NCI-H460 (cell line): ENCODE measurements at regions not wholly inside any gene's neighbourhood (a gene's known extent, or its start where the extent isn't known, plus 50 kb on each side); places are given as distances from the start of the nearest gene placed in this dataset.

ENCODE experiments used
- DNase-seq: peaks from one replicate; pipeline ENCODE4 v3.0.0-alpha.2; 2016; ENCODE audit warnings: low read depth; ENCODE audit errors: extremely low read depth

GRCh38 chr2:15788455-15788829 lies 151.9 kb upstream of the MYCN start:
- DNase-seq, result no peak

- no peak for DNase-seq
These were observed 151.5 kb upstream of the MYCN start for GRCh38 chr2:15788830-15789229.

DNA sequence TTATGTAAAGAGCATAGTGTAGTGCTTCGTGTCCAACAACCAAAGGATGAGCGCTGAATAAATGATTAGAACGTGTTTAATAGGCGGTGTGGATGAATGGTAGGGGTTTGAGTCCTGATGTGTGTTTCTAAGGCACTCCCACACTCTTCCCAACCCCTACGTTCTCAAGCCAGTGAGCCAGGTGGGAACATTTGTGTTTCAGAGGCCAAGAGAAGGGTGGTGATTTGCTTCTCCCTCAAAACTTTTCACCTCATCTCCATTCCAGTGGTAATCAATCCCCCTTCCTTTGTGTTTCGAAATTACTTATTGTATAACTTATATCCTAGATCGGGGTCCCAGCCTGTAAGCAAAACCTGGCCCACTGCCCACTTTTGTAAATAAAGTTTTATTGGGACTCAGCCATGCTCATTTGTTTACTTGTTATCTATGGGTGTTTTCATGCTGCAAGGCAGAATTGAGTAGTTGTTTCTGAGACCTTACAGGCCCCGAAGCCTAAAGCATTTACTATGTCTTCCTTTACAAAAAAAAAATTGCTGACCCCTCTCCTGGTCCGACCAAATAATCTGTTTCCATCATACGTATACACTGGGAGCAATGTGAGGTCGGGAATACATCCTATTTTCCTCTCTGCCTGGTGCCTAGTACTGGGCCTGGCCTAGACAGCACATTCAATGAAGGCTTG lies 150.8 kb upstream of the MYCN start:
- no peak for DNase-seq

DNA sequence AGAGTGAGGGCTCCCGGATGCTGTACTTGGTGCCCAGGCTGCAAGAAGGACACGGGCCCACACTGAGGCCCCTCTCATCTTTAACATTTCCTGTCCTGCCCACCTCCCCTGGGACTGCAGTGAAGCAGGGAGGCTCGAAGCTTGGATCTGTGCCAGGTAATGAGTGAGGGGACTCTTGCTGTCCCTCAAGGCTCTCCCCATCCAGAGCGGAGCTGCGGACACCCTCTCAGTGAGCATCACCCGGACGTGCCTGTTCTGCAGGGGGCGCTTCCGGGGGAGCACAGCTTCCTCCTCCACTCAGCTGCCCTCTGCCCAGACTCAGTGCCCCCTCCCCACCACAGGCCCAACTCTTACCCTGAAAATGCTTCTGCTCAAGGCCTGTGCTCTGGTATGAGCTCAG lies 150.0 kb upstream of the MYCN start:
- no peak for DNase-seq

GRCh38 chr2:15790838-15791237 lies 149.5 kb upstream of the MYCN start:
- no peak for DNase-seq

DNA sequence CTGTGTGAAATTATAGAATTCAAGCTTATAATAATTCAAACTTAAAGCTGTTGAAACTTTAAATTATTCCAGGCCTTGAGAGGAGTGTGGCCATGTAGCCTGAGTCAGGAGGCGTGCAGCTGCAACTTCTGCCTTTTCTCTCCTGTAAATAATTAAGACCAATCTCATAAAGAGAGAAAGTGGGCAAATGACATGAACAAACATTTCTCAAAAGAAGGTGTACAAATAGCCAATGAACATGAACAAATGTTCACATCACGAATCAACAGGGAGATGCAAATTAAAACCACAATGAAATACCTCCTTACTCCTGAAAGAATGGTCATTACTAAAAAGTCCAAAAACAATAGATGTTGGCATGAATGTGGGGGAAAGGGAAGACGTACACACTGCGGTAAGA lies 149.1 kb upstream of the MYCN start:
- no peak for DNase-seq

DNA sequence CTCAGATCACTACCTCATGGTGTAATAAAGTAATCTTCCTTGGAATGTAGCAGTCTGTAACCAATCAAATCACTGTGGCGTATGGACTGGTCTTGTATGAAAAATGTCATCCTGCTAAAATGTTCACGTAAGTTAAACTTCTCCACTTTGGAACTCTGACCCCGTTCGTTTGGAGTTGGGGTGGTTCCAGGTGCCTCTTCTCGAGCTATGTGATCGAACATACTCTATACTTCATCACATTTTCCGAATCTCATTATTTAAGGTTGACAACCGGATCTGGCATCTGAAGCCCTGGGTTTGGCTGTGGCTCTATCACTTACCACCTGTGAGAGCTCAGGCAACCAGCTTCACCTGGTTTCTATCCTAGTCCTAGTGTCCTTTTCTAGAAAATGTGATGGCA lies 148.0 kb upstream of the MYCN start:
- no peak for DNase-seq

GRCh38 chr2:15793078-15793913 lies 147.1 kb upstream of the MYCN start:
- DNase-seq, result no peak

- no peak for DNase-seq
These were observed 146.4 kb upstream of the MYCN start for GRCh38 chr2:15793978-15794377.

GRCh38 chr2:15794608-15795134 lies 145.7 kb upstream of the MYCN start:
- no peak for DNase-seq

DNA sequence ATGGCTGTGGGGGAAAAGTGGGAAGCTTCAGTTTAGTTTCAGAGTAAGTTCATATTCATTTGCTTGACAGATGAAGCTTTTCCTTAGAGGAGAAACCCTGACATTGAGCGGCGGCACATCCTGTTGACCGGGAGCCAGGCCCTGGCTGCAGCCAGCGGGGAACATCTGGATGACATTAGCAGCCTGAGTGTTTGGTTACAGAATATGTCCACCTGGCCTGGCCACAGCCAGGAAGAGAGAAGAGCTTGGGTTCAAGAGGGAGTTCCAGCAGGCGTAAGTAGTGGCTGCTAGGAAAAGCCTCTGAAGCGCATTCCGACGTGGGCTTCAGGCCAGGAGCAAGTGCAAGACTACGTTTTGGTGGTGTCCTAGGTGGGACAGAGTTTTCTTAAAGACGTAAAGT lies 144.9 kb upstream of the MYCN start:
- DNase-seq, result no peak

GRCh38 chr2:15796167-15796942 lies 144.0 kb upstream of the MYCN start:
- no peak for DNase-seq

DNA sequence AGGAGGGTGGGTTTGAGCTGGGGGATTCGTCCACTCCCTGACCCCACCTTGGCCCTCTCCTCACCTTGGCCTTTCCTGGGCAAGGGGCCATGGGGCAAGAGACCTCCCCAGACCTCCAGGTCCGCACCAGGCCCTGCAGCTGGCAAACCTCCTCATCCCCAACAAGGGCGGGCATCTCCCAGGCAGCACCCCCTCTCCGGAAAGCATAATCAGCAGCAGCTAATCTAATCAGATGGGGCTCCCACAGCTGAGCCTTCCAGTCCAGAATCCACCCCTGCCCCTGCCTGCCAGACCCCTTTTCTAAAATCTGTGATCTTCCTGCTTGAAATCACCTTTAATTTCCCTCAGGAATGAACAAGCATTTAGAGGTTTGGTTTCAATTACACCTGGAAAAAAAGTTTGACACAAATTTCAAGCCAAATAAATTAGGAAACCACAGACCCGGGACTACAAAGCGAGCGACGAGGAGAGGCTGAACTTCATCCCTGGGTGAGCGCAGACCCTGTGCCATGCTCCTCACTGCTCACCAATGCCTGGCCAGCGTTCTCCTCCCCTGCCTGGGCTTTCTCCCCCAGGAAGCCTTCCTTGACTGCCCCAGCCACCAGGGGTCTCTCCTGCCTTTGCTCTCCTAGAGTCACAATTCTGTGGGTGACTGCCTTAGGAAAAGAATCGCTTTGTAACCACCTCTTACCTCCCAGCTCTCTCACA lies 143.0 kb upstream of the MYCN start:
- no peak for DNase-seq

GRCh38 chr2:15797939-15798281 lies 142.4 kb upstream of the MYCN start:
- DNase-seq, result no peak

- no peak for DNase-seq
These were observed 141.5 kb upstream of the MYCN start for GRCh38 chr2:15798701-15799431.

GRCh38 chr2:15799432-15799827 lies 140.9 kb upstream of the MYCN start:
- DNase-seq, result no peak

- no peak for DNase-seq
These were observed 139.6 kb upstream of the MYCN start for GRCh38 chr2:15800495-15801329.

DNA sequence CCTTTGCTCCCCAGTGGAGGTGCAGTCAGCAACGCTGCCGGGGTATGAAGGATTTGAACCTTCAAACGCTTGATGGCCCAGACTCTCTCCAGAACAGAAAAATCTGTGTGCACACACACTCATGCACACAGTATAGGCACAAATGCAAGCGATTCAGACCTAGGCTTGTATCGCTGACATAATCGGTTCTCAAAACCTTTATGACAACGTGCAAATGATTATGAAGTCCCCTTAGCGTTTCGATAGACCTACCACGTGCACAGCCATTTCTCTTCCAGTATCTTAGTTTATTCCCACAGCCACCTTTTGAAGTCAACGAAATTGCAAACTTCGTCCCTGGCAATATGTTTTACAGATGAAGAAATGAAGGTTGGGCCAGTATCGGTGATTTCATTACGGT lies 138.9 kb upstream of the MYCN start:
- DNase-seq, result no peak

DNA sequence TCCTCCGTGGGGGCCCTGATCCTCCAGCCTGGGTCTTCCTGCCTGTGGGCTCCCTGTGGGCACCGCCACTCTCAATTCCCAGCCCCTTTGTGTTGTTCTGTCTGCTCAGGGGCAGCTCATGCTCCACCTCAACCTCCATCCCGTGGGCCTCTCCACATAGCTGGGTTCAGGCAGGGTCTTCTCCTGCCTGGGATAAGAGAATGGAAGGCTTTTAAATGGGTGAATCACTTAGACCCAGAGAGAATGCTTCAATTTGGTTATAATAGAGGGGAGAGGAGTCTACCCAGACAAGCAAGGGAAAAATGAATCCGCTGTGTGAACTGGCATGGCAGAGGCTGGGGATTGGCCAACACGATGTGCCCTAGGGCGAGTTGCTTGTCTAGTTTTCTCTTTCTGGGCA lies 138.4 kb upstream of the MYCN start:
- DNase-seq, result no peak
